ENCODE measurements at regions not wholly inside any gene's neighbourhood (a gene's known extent, or its start where the extent isn't known, plus 50 kb on each side); places are given as distances from the start of the nearest gene placed in this dataset.

DNA sequence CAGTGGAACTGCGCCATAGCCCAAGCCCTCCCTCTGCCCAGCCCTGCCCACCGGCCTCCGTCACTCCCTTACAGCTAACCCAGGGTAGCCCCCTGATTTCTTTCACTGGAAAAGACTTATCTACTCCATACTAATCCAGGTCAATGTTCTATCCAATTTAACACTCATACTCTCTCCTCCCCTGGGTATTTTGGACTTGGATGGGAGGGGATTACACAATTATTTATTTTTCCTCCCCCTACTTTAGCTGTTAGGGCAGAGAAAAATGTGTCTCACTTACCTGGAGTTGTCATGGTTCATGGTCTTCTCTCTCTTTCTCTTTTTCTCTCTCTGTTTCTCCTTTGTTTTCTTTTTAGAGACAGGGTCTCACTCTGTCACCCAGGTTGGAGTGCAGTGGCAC is 100.6 kb upstream of the ST8SIA3 start:
- ATAC-seq: no peak
- intact Hi-C loops (cut with DNase I): no loop called here

DNA sequence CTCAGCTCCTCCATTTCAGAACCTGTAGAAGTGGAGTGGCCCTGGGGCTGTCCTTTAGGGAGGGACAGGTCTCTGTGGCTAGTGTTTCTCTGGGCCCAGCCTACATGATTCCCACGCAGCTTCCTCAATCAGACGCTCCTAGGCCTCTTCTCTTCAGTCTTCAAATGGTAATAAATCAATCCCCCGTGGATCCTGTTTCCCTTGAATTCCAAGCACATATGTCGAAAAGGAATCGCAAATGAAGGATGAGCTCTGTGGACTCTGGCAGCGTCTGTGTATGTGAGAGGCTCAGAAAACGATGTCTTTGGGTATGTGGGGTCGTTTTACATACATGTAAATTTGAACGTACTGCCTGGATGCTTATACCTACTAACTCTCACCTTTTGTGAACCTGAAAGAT is 98.5 kb upstream of the ST8SIA3 start:
- TF ChIP-seq POLR2A (IDR thresholded peaks at IDR 0.05) (no peak), CTCF (IDR thresholded peaks at IDR 0.05) (no peak)
- no peaks in the 10 kb centered on the region for H3K4me1 ChIP-seq
- no peaks in the 10 kb centered on the region for H3K36me3 ChIP-seq (replicated peaks in 1 of 2; ENCODE audit: insufficient read depth in 1 of 2, low read depth in 2 of 2)
- H3K27ac ChIP-seq: no peak overlapping the region
- H3K27me3 ChIP-seq: no peaks in the 10 kb centered on the region
- ATAC-seq: no peak
- intact Hi-C loops (cut with DNase I): no loop called here
- 48 to 57% methylated on average over 9 of the region's 9 CpGs for WGBS, 2 donors
- H3K4me3 ChIP-seq: no peak overlapping the region
- H3K9me3 ChIP-seq: no peaks in the 10 kb centered on the region
- no peak for DNase-seq

More for the DNA sequence above, 100.6 kb upstream of the ST8SIA3 start:
- 85 to 91% methylated on average over 3 of the region's 3 CpGs for WGBS, 2 donors
- H3K4me3 ChIP-seq: no peak overlapping the region
- TF ChIP-seq POLR2A (IDR thresholded peaks at IDR 0.05) (no peak), CTCF (IDR thresholded peaks at IDR 0.05) (no peak)
- H3K27ac ChIP-seq: no peak overlapping the region
- no peaks in the 10 kb centered on the region for H3K4me1 ChIP-seq
- no peaks in the 10 kb centered on the region for H3K9me3 ChIP-seq
- no peaks in the 10 kb centered on the region for H3K27me3 ChIP-seq
- no peaks in the 10 kb centered on the region for H3K36me3 ChIP-seq (replicated peaks in 1 of 2; ENCODE audit: insufficient read depth in 1 of 2, low read depth in 2 of 2)
- no peak for DNase-seq

GRCh38 chr18:57258131-57258777 is 94.1 kb upstream of the ST8SIA3 start:
- TF ChIP-seq POLR2A (IDR thresholded peaks at IDR 0.05): no peak
- no peak for TF ChIP-seq CTCF (IDR thresholded peaks at IDR 0.05)
- H3K4me3 ChIP-seq: no peak overlapping the region
- ATAC-seq (no peak), DNase-seq (no peak)
- intact Hi-C loops (cut with DNase I): no loop called here
- H3K9me3 ChIP-seq: no peaks in the 10 kb centered on the region
- no peak overlapping the region for H3K27ac ChIP-seq
- no peaks in the 10 kb centered on the region for H3K36me3 ChIP-seq (replicated peaks in 1 of 2; ENCODE audit: insufficient read depth in 1 of 2, low read depth in 2 of 2)
- WGBS, 2 donors: 58 to 71% methylated on average over 6 of the region's 6 CpGs
- H3K27me3 ChIP-seq: no peaks in the 10 kb centered on the region
- no peaks in the 10 kb centered on the region for H3K4me1 ChIP-seq

DNA sequence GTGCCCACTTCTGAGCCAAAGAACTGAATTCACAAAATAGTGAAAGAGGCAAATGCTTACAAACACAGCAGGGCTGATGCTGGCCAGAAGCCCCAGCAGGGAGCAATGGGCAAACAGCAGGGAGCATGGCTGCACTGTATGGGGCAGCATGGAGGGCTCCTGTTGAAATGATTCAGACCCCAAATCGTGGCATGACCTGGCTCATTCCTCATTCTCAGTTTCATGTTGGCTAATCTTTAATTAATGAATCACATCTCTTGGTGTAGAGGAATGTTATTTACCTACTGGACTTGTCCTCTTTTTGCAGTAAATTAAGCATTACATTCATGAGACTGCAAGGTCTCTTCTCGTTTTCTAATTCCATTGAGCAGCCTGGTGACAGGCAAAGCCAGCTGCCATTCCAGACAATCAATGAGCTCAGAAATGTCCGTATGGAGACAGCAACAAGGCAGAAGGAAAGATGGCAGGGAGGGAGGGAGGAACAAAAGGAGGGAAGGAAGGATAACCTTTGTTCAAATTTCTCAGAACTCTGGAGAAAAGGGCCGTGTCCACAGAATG is 84.9 kb upstream of the ST8SIA3 start:
- WGBS, 2 donors: 6 to 22% methylated on average over 4 of the region's 4 CpGs
- DNase-seq (no peak), ATAC-seq (peak; percentile 27)
- H3K4me1 ChIP-seq: peaks cover 26% of the 10 kb centered on the region
- TF ChIP-seq CTCF (IDR thresholded peaks at IDR 0.05): no peak
- no peak for TF ChIP-seq POLR2A (IDR thresholded peaks at IDR 0.05)
- no peak overlapping the region for H3K4me3 ChIP-seq
- no peaks in the 10 kb centered on the region for H3K36me3 ChIP-seq (replicated peaks in 1 of 2; ENCODE audit: insufficient read depth in 1 of 2, low read depth in 2 of 2)
- H3K27me3 ChIP-seq: no peaks in the 10 kb centered on the region
- no peaks in the 10 kb centered on the region for H3K9me3 ChIP-seq
- intact Hi-C loops (cut with DNase I): no loop called here
- H3K27ac ChIP-seq: peak overlapping the region in 2 of 4 donors; percentile 48 to 58

DNA sequence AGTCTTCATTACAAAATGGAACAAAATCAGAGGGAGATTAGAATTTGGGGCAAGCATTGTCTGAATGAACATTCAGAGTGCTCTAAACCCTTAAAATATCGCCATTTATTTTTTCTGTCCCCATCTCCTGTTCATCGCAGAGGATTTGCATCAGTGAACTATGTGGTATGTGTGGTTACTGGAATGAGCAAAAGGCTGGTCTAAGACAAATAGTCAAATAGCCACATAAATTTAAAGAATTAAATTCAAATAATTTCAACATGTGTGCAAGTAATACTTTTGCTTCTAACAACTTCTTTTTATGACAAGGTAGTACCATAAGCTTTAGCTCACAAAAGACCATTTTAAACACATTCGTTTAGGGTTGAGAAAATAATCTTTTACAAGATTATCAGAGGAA is 82.6 kb upstream of the ST8SIA3 start:
- intact Hi-C loops (cut with DNase I): no loop called here
- peaks cover 26% of the 10 kb centered on the region for H3K4me1 ChIP-seq
- H3K9me3 ChIP-seq: no peaks in the 10 kb centered on the region
- TF ChIP-seq POLR2A (IDR thresholded peaks at IDR 0.05): no peak
- no peak for TF ChIP-seq CTCF (IDR thresholded peaks at IDR 0.05)
- ATAC-seq: peak; percentile 30
- peak overlapping the region in 1 of 4 donors; percentile 1 for H3K27ac ChIP-seq
- 45 to 50% methylated on average over 3 of the region's 3 CpGs for WGBS, 2 donors
- no peaks in the 10 kb centered on the region for H3K36me3 ChIP-seq (replicated peaks in 1 of 2; ENCODE audit: insufficient read depth in 1 of 2, low read depth in 2 of 2)
- no peaks in the 10 kb centered on the region for H3K27me3 ChIP-seq
- H3K4me3 ChIP-seq: no peak overlapping the region
- no peak for DNase-seq

Data from body of pancreas (tissue), 4 donors.